Keratinocyte (primary cell): ENCODE measurements at regions not wholly inside any gene's neighbourhood (a gene's known extent, or its start where the extent isn't known, plus 50 kb on each side); places are given as distances from the start of the nearest gene placed in this dataset.

ENCODE experiments used
- DNase-seq: peaks from one replicate; pipeline ENCODE4 v3.0.0-alpha.2; 2011; ENCODE audit warnings: low read depth, missing footprints, low spot score
- FAIRE-seq: peaks from 2 replicates; lab custom pipeline; 2011; peaks lifted over from hg19 to GRCh38; lab: Jason Lieb, UNC
- H2AFZ ChIP-seq: 2 replicates; pipeline ENCODE4 v1.6.0; 2012; ENCODE audit warnings: low read length, control low read depth, inconsistent platforms; ENCODE audit not compliant: control insufficient read depth
- H3K27ac ChIP-seq: 2 replicates; pipeline ENCODE4 v1.5.1; 2011; ENCODE audit warnings: low read length; ENCODE audit not compliant: control insufficient read depth, insufficient read depth
- H3K27me3 ChIP-seq: 3 replicates; pipeline ENCODE4 v1.6.0; 2011; ENCODE audit warnings: low read length; ENCODE audit not compliant: control insufficient read depth, insufficient read depth; ENCODE audit errors: extremely low read depth
- H3K36me3 ChIP-seq, 2 experiments: 2 replicates in 1 of 2; 3 replicates in 1 of 2; pipeline ENCODE4 v1.5.1; 2011; ENCODE audit warnings: low read length in 2 of 2, mild to moderate bottlenecking in 1 of 2; ENCODE audit not compliant: control insufficient read depth in 2 of 2, insufficient read depth in 2 of 2; ENCODE audit errors: extremely low read depth in 1 of 2
- H3K4me1 ChIP-seq: 3 replicates; pipeline ENCODE4 v1.5.1; 2011; ENCODE audit warnings: low read length; ENCODE audit not compliant: control insufficient read depth, insufficient read depth; ENCODE audit errors: extremely low read depth
- H3K4me2 ChIP-seq: 3 replicates; pipeline ENCODE4 v1.6.0; 2011; ENCODE audit warnings: low read depth, low read length; ENCODE audit not compliant: control insufficient read depth, insufficient read depth; ENCODE audit errors: extremely low read depth
- H3K4me3 ChIP-seq, 3 experiments: fragments of 200-600 bp in 1 of 3; sonication (generic) in 1 of 3; 2 replicates in 2 of 3; 3 replicates in 1 of 3; pipeline ENCODE4 v1.5.1; 2011 to 2016; ENCODE audit warnings: low read length in 3 of 3, mild to moderate bottlenecking in 3 of 3, control low read depth in 2 of 3, inconsistent platforms in 1 of 3, low read depth in 1 of 3, mixed read lengths in 1 of 3, mixed run types in 1 of 3, moderate library complexity in 1 of 3; ENCODE audit not compliant: control insufficient read depth in 2 of 3, insufficient read depth in 2 of 3; ENCODE audit errors: extremely low read depth in 1 of 3
- H3K79me2 ChIP-seq: 2 replicates; pipeline ENCODE4 v1.6.0; 2012; ENCODE audit warnings: low read length; ENCODE audit not compliant: control insufficient read depth, insufficient read depth
- H3K9ac ChIP-seq: 3 replicates; pipeline ENCODE4 v1.6.0; 2011; ENCODE audit warnings: low read length; ENCODE audit not compliant: control insufficient read depth, insufficient read depth; ENCODE audit errors: extremely low read depth
- H3K9me1 ChIP-seq: 3 replicates; pipeline ENCODE4 v1.6.0; 2011; ENCODE audit warnings: low read length; ENCODE audit not compliant: control insufficient read depth, insufficient read depth; ENCODE audit errors: extremely low read depth
- H3K9me3 ChIP-seq: 2 replicates; pipeline ENCODE4 v1.5.1; 2012; ENCODE audit warnings: low read depth, low read length; ENCODE audit not compliant: control insufficient read depth
- H4K20me1 ChIP-seq: 3 replicates; pipeline ENCODE4 v1.6.0; 2011; ENCODE audit warnings: low read length; ENCODE audit not compliant: control insufficient read depth, insufficient read depth; ENCODE audit errors: extremely low read depth
- EZH2 ChIP-seq: IDR thresholded peaks from one replicate; pipeline ENCODE4 v1.6.1; 2012; ENCODE audit warnings: inconsistent platforms, mild to moderate bottlenecking, low read length, moderate library complexity
- dilution Hi-C: fragments of 300-500 bp; cut with MboI; formaldehyde crosslinking; loops from one replicate; pipeline ENCODE4 v1.7.0; 2020; ENCODE audit warnings: low sequenced_read_pairs; ENCODE audit not compliant: extremely low pct_ligation_motif_present
- TF ChIP-seq, protein P1 (sequence below), 3 experiments: IDR thresholded peaks in 1 of 3; conservative IDR thresholded peaks in 1 of 3; optimal IDR thresholded peaks in 1 of 3; 2 replicates in 2 of 3; 3 replicates in 1 of 3; pipeline versions ENCODE3 to v1.5.1; 2011; ENCODE audit warnings: low read length in 3 of 3, mild to moderate bottlenecking in 3 of 3, moderate library complexity in 2 of 3, control low read depth in 1 of 3, inconsistent platforms in 1 of 3; ENCODE audit not compliant: insufficient read depth in 2 of 3; ENCODE audit errors: extremely low read depth in 1 of 3

DNA sequence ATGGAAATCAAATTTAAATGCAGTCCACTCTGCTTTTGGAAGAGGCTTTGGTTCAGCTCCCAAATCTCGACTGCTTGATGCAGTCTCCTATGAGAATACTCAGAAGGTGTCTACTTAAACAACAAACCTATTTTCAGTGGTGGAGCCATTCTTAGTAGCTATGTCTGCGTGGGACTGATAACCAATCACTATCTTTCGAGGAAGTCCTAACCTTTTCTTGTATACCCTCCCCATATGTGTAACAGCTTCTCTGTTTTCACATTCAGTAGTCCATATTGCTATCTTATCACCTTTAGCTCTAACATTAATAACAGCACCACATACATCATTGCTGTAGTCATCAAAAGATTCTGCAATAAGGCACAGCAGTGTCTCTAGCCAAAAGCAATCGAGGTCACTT lies 333.0 kb upstream of the ATP11B start:
- H3K36me3 ChIP-seq = no peaks in the 10 kb centered on the region
- FAIRE-seq (no peak), DNase-seq (no peak)
- no peaks in the 10 kb centered on the region for H3K9me1 ChIP-seq
- H3K9me3 ChIP-seq = no peaks in the 10 kb centered on the region
- dilution Hi-C loops = no loop called here
- H3K4me1 ChIP-seq = no peaks in the 10 kb centered on the region
- H3K27me3 ChIP-seq = no peaks in the 10 kb centered on the region
- no peak overlapping the region for H3K4me3 ChIP-seq
- no peak overlapping the region for H3K9ac ChIP-seq
- H3K79me2 ChIP-seq = no peaks in the 10 kb centered on the region
- no peak overlapping the region for H3K4me2 ChIP-seq
- TF ChIP-seq, protein P1, sequence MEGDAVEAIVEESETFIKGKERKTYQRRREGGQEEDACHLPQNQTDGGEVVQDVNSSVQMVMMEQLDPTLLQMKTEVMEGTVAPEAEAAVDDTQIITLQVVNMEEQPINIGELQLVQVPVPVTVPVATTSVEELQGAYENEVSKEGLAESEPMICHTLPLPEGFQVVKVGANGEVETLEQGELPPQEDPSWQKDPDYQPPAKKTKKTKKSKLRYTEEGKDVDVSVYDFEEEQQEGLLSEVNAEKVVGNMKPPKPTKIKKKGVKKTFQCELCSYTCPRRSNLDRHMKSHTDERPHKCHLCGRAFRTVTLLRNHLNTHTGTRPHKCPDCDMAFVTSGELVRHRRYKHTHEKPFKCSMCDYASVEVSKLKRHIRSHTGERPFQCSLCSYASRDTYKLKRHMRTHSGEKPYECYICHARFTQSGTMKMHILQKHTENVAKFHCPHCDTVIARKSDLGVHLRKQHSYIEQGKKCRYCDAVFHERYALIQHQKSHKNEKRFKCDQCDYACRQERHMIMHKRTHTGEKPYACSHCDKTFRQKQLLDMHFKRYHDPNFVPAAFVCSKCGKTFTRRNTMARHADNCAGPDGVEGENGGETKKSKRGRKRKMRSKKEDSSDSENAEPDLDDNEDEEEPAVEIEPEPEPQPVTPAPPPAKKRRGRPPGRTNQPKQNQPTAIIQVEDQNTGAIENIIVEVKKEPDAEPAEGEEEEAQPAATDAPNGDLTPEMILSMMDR (optimal IDR thresholded peaks at IDR 0.05 in 1 of 3, IDR thresholded peaks at IDR 0.05 in 1 of 3, conservative IDR thresholded peaks at IDR 0.05 in 1 of 3; ENCODE audit: extremely low read depth in 1 of 3, insufficient read depth in 2 of 3, low read length in 3 of 3) = no peak
- TF ChIP-seq EZH2 = no peak
- H3K27ac ChIP-seq = no peak overlapping the region
- H4K20me1 ChIP-seq = no peaks in the 10 kb centered on the region
- no peak overlapping the region for H2AFZ ChIP-seq

- FAIRE-seq = no peak
- H3K4me1 ChIP-seq = no peaks in the 10 kb centered on the region
- H3K36me3 ChIP-seq = no peaks in the 10 kb centered on the region
- no peak for TF ChIP-seq EZH2
- TF ChIP-seq, protein P1 (optimal IDR thresholded peaks at IDR 0.05 in 1 of 3, IDR thresholded peaks at IDR 0.05 in 1 of 3, conservative IDR thresholded peaks at IDR 0.05 in 1 of 3; ENCODE audit: extremely low read depth in 1 of 3, insufficient read depth in 2 of 3, low read length in 3 of 3) = no peak
- dilution Hi-C loops = no loop called here
- no peak overlapping the region for H2AFZ ChIP-seq
- DNase-seq = no peak
- H3K9me1 ChIP-seq = no peaks in the 10 kb centered on the region
- H4K20me1 ChIP-seq = no peaks in the 10 kb centered on the region
- no peak overlapping the region for H3K27ac ChIP-seq
- no peak overlapping the region for H3K4me3 ChIP-seq
- H3K9me3 ChIP-seq = no peaks in the 10 kb centered on the region
- no peak overlapping the region for H3K9ac ChIP-seq
- H3K27me3 ChIP-seq = no peaks in the 10 kb centered on the region
- no peaks in the 10 kb centered on the region for H3K79me2 ChIP-seq
- no peak overlapping the region for H3K4me2 ChIP-seq
These were observed 331.2 kb upstream of the ATP11B start for GRCh38 chr3:182462152-182462551.
